CD14-positive monocyte (primary cell): ENCODE measurements at regions not wholly inside any gene's neighbourhood (a gene's known extent, or its start where the extent isn't known, plus 50 kb on each side); places are given as distances from the start of the nearest gene placed in this dataset.

ENCODE experiments used
- DNase-seq, 3 donors: peaks; one replicate each; pipeline ENCODE4 v3.0.0-alpha.2; 2011 to 2022
- H2AFZ ChIP-seq: 2 replicates; pipeline ENCODE4 v1.6.0; 2012; ENCODE audit warnings: mild to moderate bottlenecking, low read depth, low read length, inconsistent platforms; ENCODE audit not compliant: insufficient read depth, poor library complexity, severe bottlenecking
- H3K27ac ChIP-seq, 2 donors: 1 replicate in 1 of 2; 2 replicates in 1 of 2; pipeline ENCODE4 v1.5.1; 2012 to 2013; ENCODE audit warnings: low read length in 2 of 2, control low read depth in 1 of 2, inconsistent platforms in 1 of 2, low read depth in 1 of 2, mild to moderate bottlenecking in 1 of 2
- H3K27me3 ChIP-seq, 2 donors: one replicate each; pipeline versions ENCODE4 v1.6.0 to v1.6.1; 2011 to 2013; ENCODE audit warnings: low read length in 2 of 2; ENCODE audit not compliant: control insufficient read depth in 2 of 2, insufficient read depth in 2 of 2
- H3K36me3 ChIP-seq, 2 donors: replicated peaks in 1 of 2; 1 replicate in 1 of 2; 2 replicates in 1 of 2; pipeline versions ENCODE4 v1.5.1 to v1.6.1; 2012 to 2013; ENCODE audit warnings: low read length in 2 of 2, control low read depth in 1 of 2, inconsistent platforms in 1 of 2, mild to moderate bottlenecking in 1 of 2; ENCODE audit not compliant: insufficient read depth in 2 of 2, control insufficient read depth in 1 of 2
- H3K4me1 ChIP-seq, 2 donors: 1 replicate in 1 of 2; 2 replicates in 1 of 2; pipeline versions ENCODE4 v1.5.1 to v1.6.1; 2012 to 2013; ENCODE audit warnings: low read length in 2 of 2, control low read depth in 1 of 2, inconsistent platforms in 1 of 2, mild to moderate bottlenecking in 1 of 2, moderate library complexity in 1 of 2; ENCODE audit not compliant: insufficient read depth in 2 of 2, control insufficient read depth in 1 of 2
- H3K4me2 ChIP-seq: replicated peaks from 2 replicates; pipeline ENCODE3; 2012; ENCODE audit warnings: low read length, moderate library complexity, mild to moderate bottlenecking; ENCODE audit not compliant: poor library complexity, severe bottlenecking; ENCODE audit errors: extremely low read depth
- H3K4me3 ChIP-seq, 3 experiments: fragments of 200-600 bp in 1 of 3; sonication (generic) in 1 of 3; replicated peaks in 1 of 3; 1 replicate in 2 of 3; 2 replicates in 1 of 3; pipeline ENCODE4 v1.5.1; 2011 to 2013; ENCODE audit warnings: low read length in 3 of 3, mild to moderate bottlenecking in 3 of 3, control low read depth in 2 of 3, low read depth in 2 of 3, inconsistent platforms in 1 of 3, moderate library complexity in 1 of 3
- H3K79me2 ChIP-seq: 2 replicates; pipeline ENCODE4 v1.6.0; 2012; ENCODE audit warnings: mild to moderate bottlenecking, control low read depth, inconsistent platforms, low read length, moderate library complexity; ENCODE audit not compliant: insufficient read depth
- H3K9ac ChIP-seq: 2 replicates; pipeline ENCODE4 v1.6.0; 2017; ENCODE audit warnings: low read length, mild to moderate bottlenecking; ENCODE audit not compliant: insufficient read depth, poor library complexity, severe bottlenecking
- H3K9me3 ChIP-seq, 2 donors: replicated peaks in 1 of 2; 1 replicate in 1 of 2; 2 replicates in 1 of 2; pipeline versions ENCODE4 v1.5.1 to v1.6.1; 2012 to 2013; ENCODE audit warnings: low read length in 2 of 2, control low read depth in 1 of 2; ENCODE audit not compliant: control insufficient read depth in 1 of 2, insufficient read depth in 1 of 2
- H4K20me1 ChIP-seq: 2 replicates; pipeline ENCODE4 v1.6.0; 2012; ENCODE audit warnings: mild to moderate bottlenecking, low read length, control low read depth, moderate library complexity; ENCODE audit not compliant: insufficient read depth
- H3K27ac Mint-ChIP-seq, 7 donors: one replicate each; pipeline ENCODE4 v1.8.0; 2020; ENCODE audit warnings: mild to moderate bottlenecking in 7 of 7, mixed read lengths in 7 of 7, moderate library complexity in 6 of 7, inconsistent platforms in 2 of 7
- H3K27me3 Mint-ChIP-seq, 3 donors: one replicate each; pipeline ENCODE4 v1.8.0; 2021 to 2022; ENCODE audit warnings: low read depth in 3 of 3, mild to moderate bottlenecking in 3 of 3, mixed read lengths in 3 of 3, moderate library complexity in 3 of 3, inconsistent platforms in 1 of 3
- H3K36me3 Mint-ChIP-seq, 2 donors: one replicate each; pipeline ENCODE4 v1.8.0; 2020; ENCODE audit warnings: mixed read lengths in 2 of 2, inconsistent platforms in 1 of 2, mild to moderate bottlenecking in 1 of 2
- H3K4me1 Mint-ChIP-seq: one replicate; pipeline ENCODE4 v1.8.0; 2020; ENCODE audit warnings: mild to moderate bottlenecking, mixed read lengths
- H3K4me3 Mint-ChIP-seq, 2 donors: one replicate each; pipeline ENCODE4 v1.8.0; 2020; ENCODE audit warnings: mild to moderate bottlenecking in 2 of 2, mixed read lengths in 2 of 2, moderate library complexity in 1 of 2
- H3K9me3 Mint-ChIP-seq, 7 donors: one replicate each; pipeline ENCODE4 v1.8.0; 2020 to 2022; ENCODE audit warnings: mixed read lengths in 7 of 7, mild to moderate bottlenecking in 6 of 7, moderate library complexity in 6 of 7, inconsistent platforms in 2 of 7
- WGBS: methylation state at CpG from one replicate; pipeline ENCODE4 v1.1.5; 2013; ENCODE audit warnings: missing lambda C conversion rate; ENCODE audit not compliant: insufficient coverage; 5-methylcytosine and 5-hydroxymethylcytosine counted together
- intact Hi-C, 2 donors: fragments of 100-400 bp; cut with micrococcal nuclease; formaldehyde crosslinking; loops; one replicate each; pipeline versions ENCODE4 v1.15.0 to v1.15.1; 2023
- TF ChIP-seq, protein P1 (sequence below): fragments of 200-600 bp; IDR thresholded peaks from one replicate; pipeline ENCODE4 v1.8.0; 2022; ENCODE audit warnings: antibody characterized with exemption, mild to moderate bottlenecking

DNA sequence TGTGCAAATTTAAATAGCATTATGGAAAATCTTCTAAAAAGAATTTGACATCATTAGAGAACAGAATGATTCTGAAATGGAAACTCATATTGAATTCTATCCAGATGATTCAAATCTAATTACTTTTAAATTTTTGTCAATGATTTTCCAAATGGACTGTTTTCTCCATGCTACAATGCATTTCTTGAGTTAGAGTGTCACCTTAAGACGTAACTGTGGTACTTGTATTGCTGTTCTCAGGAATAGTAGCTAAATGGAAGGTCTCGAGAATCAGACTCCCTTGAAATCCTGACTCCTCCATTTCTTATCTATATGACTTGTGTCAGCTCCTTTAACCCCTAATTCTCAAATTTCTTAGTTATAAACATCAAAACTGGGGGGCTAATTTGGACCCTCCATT lies 102.3 kb downstream of the P2RY1 start:
- peaks cover 0 to 3% of the 10 kb centered on the region in 2 donors for H3K27me3 ChIP-seq
- WGBS: no CpG with 5 or more reads among the region's 2 CpGs
- H4K20me1 ChIP-seq: no peaks in the 10 kb centered on the region
- no peaks in the 10 kb centered on the region for H3K4me1 ChIP-seq
- no peaks in the 10 kb centered on the region for H3K9me3 ChIP-seq
- Mint-ChIP-seq H3K4me1 (no peaks in the 10 kb centered on the region), H3K36me3 (no peaks in the 10 kb centered on the region), H3K9me3 (no peaks in the 10 kb centered on the region), H3K27ac (no peak overlapping the region), H3K27me3 (peaks cover 0 to 5% (median 2%) of the 10 kb centered on the region in 3 donors), H3K4me3 (no peak overlapping the region)
- TF ChIP-seq, protein P1, sequence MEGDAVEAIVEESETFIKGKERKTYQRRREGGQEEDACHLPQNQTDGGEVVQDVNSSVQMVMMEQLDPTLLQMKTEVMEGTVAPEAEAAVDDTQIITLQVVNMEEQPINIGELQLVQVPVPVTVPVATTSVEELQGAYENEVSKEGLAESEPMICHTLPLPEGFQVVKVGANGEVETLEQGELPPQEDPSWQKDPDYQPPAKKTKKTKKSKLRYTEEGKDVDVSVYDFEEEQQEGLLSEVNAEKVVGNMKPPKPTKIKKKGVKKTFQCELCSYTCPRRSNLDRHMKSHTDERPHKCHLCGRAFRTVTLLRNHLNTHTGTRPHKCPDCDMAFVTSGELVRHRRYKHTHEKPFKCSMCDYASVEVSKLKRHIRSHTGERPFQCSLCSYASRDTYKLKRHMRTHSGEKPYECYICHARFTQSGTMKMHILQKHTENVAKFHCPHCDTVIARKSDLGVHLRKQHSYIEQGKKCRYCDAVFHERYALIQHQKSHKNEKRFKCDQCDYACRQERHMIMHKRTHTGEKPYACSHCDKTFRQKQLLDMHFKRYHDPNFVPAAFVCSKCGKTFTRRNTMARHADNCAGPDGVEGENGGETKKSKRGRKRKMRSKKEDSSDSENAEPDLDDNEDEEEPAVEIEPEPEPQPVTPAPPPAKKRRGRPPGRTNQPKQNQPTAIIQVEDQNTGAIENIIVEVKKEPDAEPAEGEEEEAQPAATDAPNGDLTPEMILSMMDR: no peak
- no peak for DNase-seq
- H3K9ac ChIP-seq: no peak overlapping the region
- H3K27ac ChIP-seq: no peak overlapping the region
- no peaks in the 10 kb centered on the region for H3K79me2 ChIP-seq
- intact Hi-C loops: no loop called here
- no peak overlapping the region for H3K4me3 ChIP-seq
- H3K4me2 ChIP-seq: no peak overlapping the region
- H2AFZ ChIP-seq: no peak overlapping the region
- H3K36me3 ChIP-seq: no peaks in the 10 kb centered on the region

DNA sequence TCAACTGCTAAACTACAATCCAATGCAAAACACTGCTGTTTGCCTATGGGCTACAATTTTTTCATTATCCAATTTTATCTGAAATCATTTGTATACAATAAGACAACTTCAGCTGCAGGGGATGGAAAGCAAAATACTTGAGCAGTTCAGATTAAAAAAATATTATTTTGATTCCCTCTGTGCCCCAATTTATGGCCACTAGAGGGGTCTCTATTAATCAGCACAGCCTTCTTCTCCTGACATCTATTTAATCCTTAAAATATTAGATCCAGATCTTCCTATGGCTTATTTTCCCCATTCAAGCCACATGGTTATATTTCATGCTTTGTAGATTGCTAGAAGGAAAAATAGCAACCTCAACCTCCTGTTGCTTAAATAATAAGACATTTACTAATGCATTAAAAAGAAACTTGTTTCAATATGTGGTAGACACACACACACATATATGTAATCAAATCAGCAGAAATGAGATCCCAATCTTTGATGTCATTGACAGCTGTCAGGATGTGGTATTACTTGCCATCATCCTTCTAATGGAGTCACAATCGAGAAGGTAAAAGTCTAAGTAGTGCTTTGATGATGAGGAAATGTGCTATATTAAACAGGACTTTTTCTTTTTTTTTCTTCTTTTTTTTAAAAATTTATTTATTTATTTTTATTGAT lies 104.2 kb downstream of the P2RY1 start:
- TF ChIP-seq, protein P1: no peak
- H3K4me2 ChIP-seq: no peak overlapping the region
- no peaks in the 10 kb centered on the region for H3K79me2 ChIP-seq
- no peaks in the 10 kb centered on the region for H3K36me3 Mint-ChIP-seq
- no CpG with 5 or more reads among the region's 1 CpG for WGBS
- no peak overlapping the region for H2AFZ ChIP-seq
- intact Hi-C loops: no loop called here
- no peak for DNase-seq
- H3K9me3 Mint-ChIP-seq: no peaks in the 10 kb centered on the region
- H3K4me1 Mint-ChIP-seq: no peaks in the 10 kb centered on the region
- H3K36me3 ChIP-seq: no peaks in the 10 kb centered on the region
- H3K4me1 ChIP-seq: no peaks in the 10 kb centered on the region
- H3K27ac Mint-ChIP-seq: no peak overlapping the region
- no peak overlapping the region for H3K9ac ChIP-seq
- no peak overlapping the region for H3K4me3 ChIP-seq
- H4K20me1 ChIP-seq: no peaks in the 10 kb centered on the region
- no peak overlapping the region for H3K27ac ChIP-seq
- no peaks in the 10 kb centered on the region for H3K9me3 ChIP-seq
- peaks cover 0 to 3% (median 2%) of the 10 kb centered on the region in 3 donors for H3K27me3 Mint-ChIP-seq
- no peak overlapping the region for H3K4me3 Mint-ChIP-seq
- H3K27me3 ChIP-seq: peaks cover 0 to 3% of the 10 kb centered on the region in 2 donors
